Karpas-422 (cell line): ENCODE measurements at regions not wholly inside any gene's neighbourhood (a gene's known extent, or its start where the extent isn't known, plus 50 kb on each side); places are given as distances from the start of the nearest gene placed in this dataset. TPM values are rescaled to one million over a fixed set of nuclear protein-coding genes. Genes with fewer than 3 reads are reported as not detected.

Experiments used
- small RNA-seq: library from RNA; depleted of rRNA; stranded (forward); fragments of <200 nt; gene quantifications from one replicate; pipeline ENCODE3, GENCODE V24; 2014

Small RNA genes lying in the stretch of these regions (small RNA-seq; reads per million reads assigned to genes)
- gene AC021506.2: not detected
